ENCODE measurements at regions not wholly inside any gene's neighbourhood (a gene's known extent, or its start where the extent isn't known, plus 50 kb on each side); places are given as distances from the start of the nearest gene placed in this dataset.

DNA sequence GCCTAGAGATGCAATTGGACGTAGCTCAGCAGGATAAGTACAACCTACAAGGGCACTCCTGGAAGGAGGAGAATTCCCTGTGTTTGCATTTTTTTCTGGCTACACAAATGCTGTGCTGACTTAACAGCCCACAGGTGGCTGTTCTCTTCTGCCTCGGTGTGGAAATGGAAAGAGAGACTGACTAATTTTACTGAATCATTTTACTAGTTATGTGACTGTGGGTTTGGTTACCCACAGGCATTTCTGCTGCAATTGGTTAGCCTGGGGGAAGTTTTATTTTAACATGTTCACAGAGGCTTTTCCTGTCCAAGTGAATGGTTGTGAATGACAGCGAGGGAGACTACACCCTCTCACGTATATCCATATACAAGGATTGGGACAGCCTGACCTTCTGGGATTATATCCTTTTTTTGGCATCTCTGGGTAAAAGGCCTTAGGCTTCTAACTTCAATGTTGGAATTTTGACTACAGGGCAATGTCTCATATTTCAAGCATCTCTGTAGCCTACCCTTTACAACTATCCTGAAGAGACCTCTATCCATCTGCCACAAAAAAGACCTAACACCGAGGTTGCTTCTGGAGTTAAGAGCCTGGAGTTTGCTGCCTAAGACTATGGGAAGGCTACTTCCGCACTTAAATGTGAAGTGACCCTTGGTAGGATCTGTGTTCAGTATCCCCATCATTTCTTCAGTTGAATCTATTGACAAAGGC is 67.2 kb upstream of the TP63 start:
- no peak overlapping the region for H3K4me3 ChIP-seq (ENCODE audit: low read depth, low read length)
- TF ChIP-seq, protein P1, sequence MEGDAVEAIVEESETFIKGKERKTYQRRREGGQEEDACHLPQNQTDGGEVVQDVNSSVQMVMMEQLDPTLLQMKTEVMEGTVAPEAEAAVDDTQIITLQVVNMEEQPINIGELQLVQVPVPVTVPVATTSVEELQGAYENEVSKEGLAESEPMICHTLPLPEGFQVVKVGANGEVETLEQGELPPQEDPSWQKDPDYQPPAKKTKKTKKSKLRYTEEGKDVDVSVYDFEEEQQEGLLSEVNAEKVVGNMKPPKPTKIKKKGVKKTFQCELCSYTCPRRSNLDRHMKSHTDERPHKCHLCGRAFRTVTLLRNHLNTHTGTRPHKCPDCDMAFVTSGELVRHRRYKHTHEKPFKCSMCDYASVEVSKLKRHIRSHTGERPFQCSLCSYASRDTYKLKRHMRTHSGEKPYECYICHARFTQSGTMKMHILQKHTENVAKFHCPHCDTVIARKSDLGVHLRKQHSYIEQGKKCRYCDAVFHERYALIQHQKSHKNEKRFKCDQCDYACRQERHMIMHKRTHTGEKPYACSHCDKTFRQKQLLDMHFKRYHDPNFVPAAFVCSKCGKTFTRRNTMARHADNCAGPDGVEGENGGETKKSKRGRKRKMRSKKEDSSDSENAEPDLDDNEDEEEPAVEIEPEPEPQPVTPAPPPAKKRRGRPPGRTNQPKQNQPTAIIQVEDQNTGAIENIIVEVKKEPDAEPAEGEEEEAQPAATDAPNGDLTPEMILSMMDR (IDR thresholded peaks at IDR 0.05; ENCODE audit: borderline replicate concordance, insufficient read depth, low read depth, low read length): peak; percentile 8; the same call in 1 of the 2 replicates

DNA sequence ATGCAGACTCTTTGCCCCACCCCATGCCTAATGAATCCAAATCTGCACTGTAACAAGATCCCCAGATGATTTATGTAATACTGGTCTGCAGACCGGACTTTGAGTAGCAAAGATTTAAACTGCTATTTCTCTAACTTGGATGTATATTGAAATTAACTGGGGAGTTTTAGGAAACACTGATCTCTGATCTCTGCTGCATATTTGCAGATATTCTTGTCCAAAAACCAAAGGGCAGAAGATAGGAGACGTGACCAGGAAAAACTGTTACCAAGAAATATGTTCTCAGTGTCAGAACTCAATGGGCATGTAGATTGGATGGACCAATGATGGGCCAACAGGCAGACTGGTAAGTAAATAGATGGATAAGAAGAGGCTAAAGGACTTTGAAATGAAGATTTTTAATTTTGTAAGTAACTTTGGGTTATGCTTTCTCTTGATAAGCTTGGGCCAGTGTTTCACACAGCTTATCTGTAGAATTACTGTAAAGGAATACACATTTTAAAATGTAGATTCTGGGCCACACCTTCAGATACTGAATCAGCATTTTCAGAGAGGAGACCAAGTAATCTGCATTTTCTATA is 64.5 kb upstream of the TP63 start:
- TF ChIP-seq, protein P1 (IDR thresholded peaks at IDR 0.05; ENCODE audit: borderline replicate concordance, insufficient read depth, low read depth, low read length): no peak
- H3K4me3 ChIP-seq (ENCODE audit: low read depth, low read length): no peak overlapping the region

DNA sequence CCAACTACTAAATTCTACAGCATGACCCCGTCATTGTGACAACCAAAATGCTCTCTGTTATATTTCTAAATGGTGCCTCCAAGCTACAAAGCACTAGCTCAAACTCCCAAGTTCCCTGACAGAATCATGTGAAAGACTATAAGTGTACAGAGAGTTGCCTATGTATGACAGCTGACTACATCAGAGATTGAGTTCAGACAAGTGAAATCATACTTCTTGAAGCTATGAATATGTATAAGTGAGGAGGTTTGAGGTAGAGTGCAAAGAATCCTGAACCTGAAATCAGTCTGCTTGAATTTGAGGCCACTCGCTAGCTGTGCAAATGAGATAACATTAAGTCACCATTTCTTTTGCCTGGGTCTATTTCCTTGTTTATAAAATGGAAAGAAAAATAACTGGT is 63.9 kb upstream of the TP63 start:
- no peak overlapping the region for H3K4me3 ChIP-seq (ENCODE audit: low read depth, low read length)
- TF ChIP-seq, protein P1 (IDR thresholded peaks at IDR 0.05; ENCODE audit: borderline replicate concordance, insufficient read depth, low read depth, low read length): no peak

DNA sequence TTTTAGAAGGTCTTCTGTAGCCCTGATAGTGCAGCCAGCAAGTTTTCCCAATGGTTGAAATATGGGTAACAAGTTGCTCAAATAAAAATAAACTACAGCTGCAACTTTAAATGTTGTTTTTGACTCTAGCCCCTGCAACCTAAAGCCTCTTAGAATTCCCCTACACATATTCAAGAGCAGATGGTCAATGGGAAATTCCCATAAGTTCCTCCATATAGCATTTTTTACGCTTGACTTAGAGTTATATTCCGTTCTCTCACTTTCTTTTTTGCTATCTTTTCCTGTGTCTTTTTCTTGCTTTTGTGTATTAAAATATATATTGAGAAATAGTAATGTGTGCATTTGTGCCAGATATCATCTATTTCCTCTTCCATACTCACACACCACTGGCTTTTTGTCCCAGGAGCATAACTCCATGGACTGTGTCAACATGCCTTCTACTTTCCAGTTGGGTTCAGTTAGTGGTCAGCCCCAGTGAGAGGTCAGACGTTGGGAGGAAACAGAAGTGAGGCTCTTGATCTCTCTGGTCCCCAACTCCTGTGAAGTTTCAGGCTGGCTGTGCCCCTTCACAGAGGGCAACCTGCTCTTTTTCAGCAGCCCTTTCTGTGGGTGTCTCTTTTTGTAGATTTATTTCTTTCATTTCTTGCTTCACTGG is 63.3 kb upstream of the TP63 start:
- no peak overlapping the region for H3K4me3 ChIP-seq (ENCODE audit: low read depth, low read length)

DNA sequence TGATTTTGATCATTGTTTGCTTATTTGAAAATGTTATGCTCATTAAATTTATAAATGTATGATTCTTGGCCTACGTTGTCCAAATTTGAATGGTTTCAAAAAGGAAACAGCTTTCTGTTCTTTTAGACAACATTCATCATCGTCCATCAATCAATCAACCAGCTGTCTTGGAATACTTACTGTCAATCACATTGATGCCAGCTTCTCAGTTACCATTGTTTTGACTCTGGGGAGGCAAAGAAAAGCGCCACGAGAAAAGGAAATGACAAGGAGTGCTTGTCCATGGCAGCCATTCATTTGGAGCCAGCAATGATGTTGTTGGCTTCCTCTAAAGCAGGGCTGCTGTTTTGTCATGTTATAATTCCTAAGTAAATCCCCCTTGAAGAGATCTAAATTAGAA is 62.2 kb upstream of the TP63 start:
- no peak overlapping the region for H3K4me3 ChIP-seq (ENCODE audit: low read depth, low read length)
- TF ChIP-seq, protein P1 (IDR thresholded peaks at IDR 0.05; ENCODE audit: borderline replicate concordance, insufficient read depth, low read depth, low read length): no peak

More for the DNA sequence above, 63.3 kb upstream of the TP63 start:
- TF ChIP-seq, protein P1 (IDR thresholded peaks at IDR 0.05; ENCODE audit: borderline replicate concordance, insufficient read depth, low read depth, low read length): no peak

DNA sequence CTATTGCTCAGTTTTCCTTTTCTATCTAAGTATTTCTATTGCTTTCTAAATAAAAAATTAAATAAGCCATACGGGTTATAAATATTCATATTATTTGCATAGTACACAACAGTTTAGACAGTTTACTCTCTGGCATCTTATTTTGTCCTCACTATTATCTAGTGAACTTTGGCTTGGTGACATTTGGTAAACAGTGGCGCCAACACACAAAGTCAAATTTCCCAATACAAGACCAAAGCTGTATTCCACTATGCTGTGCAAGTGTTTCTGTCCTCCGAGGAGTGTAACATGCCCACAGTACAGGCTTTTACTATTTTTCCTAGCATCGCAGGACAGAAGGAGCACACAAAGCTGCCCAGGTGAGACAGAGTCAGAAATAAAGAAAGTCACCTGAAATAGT is 61.7 kb upstream of the TP63 start:
- TF ChIP-seq, protein P1 (IDR thresholded peaks at IDR 0.05; ENCODE audit: borderline replicate concordance, insufficient read depth, low read depth, low read length): no peak

More for the DNA sequence above, 61.7 kb upstream of the TP63 start:
- H3K4me3 ChIP-seq (ENCODE audit: low read depth, low read length): no peak overlapping the region

Measured in GM12875 (cell line).